ENCODE measurements at regions not wholly inside any gene's neighbourhood (a gene's known extent, or its start where the extent isn't known, plus 50 kb on each side); places are given as distances from the start of the nearest gene placed in this dataset.

- DNase-seq, result no peak
- H3K27me3 ChIP-seq (replicated peaks), result no peaks in the 10 kb centered on the region
- no peak overlapping the region for H3K27ac ChIP-seq
- H3K4me3 ChIP-seq (ENCODE audit: low read depth, low read length), result no peak overlapping the region
- in situ Hi-C loops (cut with HindIII; ENCODE audit: low pct_ligation_motif_present, low sequenced_read_pairs), result no loop called here
- TF ChIP-seq, protein P1, sequence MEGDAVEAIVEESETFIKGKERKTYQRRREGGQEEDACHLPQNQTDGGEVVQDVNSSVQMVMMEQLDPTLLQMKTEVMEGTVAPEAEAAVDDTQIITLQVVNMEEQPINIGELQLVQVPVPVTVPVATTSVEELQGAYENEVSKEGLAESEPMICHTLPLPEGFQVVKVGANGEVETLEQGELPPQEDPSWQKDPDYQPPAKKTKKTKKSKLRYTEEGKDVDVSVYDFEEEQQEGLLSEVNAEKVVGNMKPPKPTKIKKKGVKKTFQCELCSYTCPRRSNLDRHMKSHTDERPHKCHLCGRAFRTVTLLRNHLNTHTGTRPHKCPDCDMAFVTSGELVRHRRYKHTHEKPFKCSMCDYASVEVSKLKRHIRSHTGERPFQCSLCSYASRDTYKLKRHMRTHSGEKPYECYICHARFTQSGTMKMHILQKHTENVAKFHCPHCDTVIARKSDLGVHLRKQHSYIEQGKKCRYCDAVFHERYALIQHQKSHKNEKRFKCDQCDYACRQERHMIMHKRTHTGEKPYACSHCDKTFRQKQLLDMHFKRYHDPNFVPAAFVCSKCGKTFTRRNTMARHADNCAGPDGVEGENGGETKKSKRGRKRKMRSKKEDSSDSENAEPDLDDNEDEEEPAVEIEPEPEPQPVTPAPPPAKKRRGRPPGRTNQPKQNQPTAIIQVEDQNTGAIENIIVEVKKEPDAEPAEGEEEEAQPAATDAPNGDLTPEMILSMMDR (IDR thresholded peaks at IDR 0.05; ENCODE audit: low read depth, low read length, missing control alignments), result no peak
- H3K36me3 ChIP-seq (replicated peaks), result no peaks in the 10 kb centered on the region
Measured at GRCh38 chr14:53757732-53758131, 198.9 kb downstream of the BMP4 start.

DNA sequence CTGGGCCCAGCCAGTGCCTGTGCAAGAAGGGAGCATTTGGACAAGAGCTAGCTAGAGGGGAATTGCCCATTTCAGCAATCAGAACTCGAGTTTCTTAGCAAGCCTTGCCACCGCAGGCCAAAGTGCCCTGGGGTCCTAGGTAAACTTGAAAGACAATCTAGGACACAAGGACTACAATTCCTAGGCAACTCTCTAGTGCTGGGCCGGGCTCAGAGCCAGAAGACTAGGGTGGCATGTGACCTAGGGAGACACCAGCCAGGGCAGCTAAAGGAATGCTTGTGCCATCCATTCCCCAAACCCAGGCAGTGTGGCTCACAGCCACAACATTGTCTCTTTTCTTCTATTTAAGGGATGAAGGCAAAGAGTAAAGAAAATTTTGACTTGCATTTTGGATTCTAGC is 205.0 kb downstream of the BMP4 start:
- no peak overlapping the region for H3K4me3 ChIP-seq (ENCODE audit: low read depth, low read length)
- in situ Hi-C loops (cut with HindIII; ENCODE audit: low pct_ligation_motif_present, low sequenced_read_pairs), result no loop called here
- H3K36me3 ChIP-seq (replicated peaks), result no peaks in the 10 kb centered on the region
- H3K27me3 ChIP-seq (replicated peaks), result no peaks in the 10 kb centered on the region
- TF ChIP-seq, protein P1 (IDR thresholded peaks at IDR 0.05; ENCODE audit: low read depth, low read length, missing control alignments), result no peak
- no peak for DNase-seq
- no peak overlapping the region for H3K27ac ChIP-seq

DNA sequence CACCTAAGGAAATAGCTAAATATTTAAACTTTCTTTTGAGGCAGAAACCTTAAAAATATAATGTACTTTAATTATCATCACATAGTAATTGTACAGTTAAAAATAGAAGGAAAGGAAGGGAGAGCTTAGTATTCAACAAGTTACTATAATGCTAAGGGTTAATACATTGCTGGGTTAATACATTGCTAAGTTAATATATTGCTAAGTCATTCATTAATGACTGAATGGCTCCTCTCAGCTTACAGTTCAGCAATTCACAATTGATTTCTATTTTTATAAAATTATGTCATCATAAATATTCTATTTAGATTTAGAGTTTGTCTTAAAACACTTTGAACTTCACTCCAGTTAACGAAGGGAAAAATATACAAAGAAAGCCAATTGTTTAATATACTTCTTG is 207.9 kb downstream of the BMP4 start:
- H3K27me3 ChIP-seq (replicated peaks), result no peaks in the 10 kb centered on the region
- H3K4me3 ChIP-seq (ENCODE audit: low read depth, low read length), result no peak overlapping the region
- no peaks in the 10 kb centered on the region for H3K36me3 ChIP-seq (replicated peaks)
- TF ChIP-seq, protein P1 (IDR thresholded peaks at IDR 0.05; ENCODE audit: low read depth, low read length, missing control alignments), result no peak
- no peak overlapping the region for H3K27ac ChIP-seq
- DNase-seq, result no peak
- in situ Hi-C loops (cut with HindIII; ENCODE audit: low pct_ligation_motif_present, low sequenced_read_pairs), result no loop called here

DNA sequence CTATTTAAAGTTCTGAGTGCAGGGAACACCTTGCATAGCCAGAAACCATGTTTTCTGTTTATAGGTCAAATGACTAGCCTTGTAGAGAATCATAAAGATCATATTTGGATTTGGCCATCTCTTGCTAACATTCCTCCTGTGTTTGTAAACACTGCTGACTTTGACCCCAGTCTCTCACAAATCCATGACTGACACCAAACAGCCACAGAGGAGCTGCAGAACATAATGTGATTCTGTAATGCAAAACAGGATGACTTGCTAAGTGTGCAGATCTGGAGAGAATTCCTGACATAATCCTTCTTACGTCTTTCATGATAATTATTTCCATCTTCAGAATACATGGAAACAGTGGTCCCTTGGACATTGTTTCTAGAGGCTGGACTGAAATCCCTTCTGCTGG is 211.8 kb downstream of the BMP4 start:
- TF ChIP-seq, protein P1 (IDR thresholded peaks at IDR 0.05; ENCODE audit: low read depth, low read length, missing control alignments), result no peak
- Histone ChIP-seq H3K27ac (no peak overlapping the region), H3K4me3 (ENCODE audit: low read depth, low read length) (no peak overlapping the region), H3K36me3 (replicated peaks) (no peaks in the 10 kb centered on the region), H3K27me3 (replicated peaks) (no peaks in the 10 kb centered on the region)
- in situ Hi-C loops (cut with HindIII; ENCODE audit: low pct_ligation_motif_present, low sequenced_read_pairs), result no loop called here
- no peak for DNase-seq

DNA sequence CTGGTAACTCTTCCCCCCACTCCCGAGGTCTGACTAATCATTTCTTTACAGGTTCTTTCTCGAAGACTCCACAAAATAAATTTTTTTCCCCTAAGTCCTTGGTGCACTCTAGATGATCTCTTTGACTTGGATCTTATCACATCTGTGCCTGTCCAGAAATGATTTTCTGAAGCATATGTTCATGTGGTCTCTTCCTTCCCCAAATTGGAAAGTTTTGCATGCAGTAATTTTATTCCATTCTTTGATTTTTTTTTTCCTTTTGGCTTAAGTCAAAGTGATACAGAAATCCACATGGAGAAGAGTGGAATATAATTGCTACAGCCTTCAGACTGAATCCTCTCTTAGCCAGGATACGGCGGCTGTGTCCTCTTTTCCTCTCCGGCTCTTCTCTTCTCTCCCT is 213.3 kb downstream of the BMP4 start:
- TF ChIP-seq, protein P1 (IDR thresholded peaks at IDR 0.05; ENCODE audit: low read depth, low read length, missing control alignments), result no peak
- DNase-seq, result no peak
- Histone ChIP-seq H3K36me3 (replicated peaks) (no peaks in the 10 kb centered on the region), H3K27ac (no peak overlapping the region), H3K4me3 (ENCODE audit: low read depth, low read length) (no peak overlapping the region), H3K27me3 (replicated peaks) (no peaks in the 10 kb centered on the region)
- in situ Hi-C loops (cut with HindIII; ENCODE audit: low pct_ligation_motif_present, low sequenced_read_pairs), result no loop called here

DNA sequence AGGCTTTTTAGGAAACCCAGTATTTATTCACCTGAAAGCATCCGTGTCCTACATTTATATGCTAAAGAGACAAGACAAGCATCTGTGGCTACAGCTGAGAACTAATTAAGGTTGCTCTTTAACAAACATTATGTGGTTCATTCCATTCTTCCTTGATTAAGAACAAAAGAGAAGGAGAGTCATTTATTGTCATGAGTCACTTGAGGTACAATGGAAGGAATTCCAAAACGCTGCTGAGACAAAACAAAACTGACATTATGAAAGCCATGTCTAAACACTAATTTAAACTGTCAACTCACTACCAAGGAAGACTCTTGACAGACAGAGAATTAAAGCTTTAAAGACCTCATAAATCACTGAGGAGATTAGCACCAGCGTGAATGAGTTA is 214.4 kb downstream of the BMP4 start:
- Histone ChIP-seq H3K4me3 (ENCODE audit: low read depth, low read length) (no peak overlapping the region), H3K27me3 (replicated peaks) (no peaks in the 10 kb centered on the region), H3K27ac (no peak overlapping the region), H3K36me3 (replicated peaks) (no peaks in the 10 kb centered on the region)
- DNase-seq, result no peak
- TF ChIP-seq, protein P1 (IDR thresholded peaks at IDR 0.05; ENCODE audit: low read depth, low read length, missing control alignments), result no peak
- in situ Hi-C loops (cut with HindIII; ENCODE audit: low pct_ligation_motif_present, low sequenced_read_pairs), result no loop called here
